GM18499 (cell line): ENCODE measurements at regions not wholly inside any gene's neighbourhood (a gene's known extent, or its start where the extent isn't known, plus 50 kb on each side); places are given as distances from the start of the nearest gene placed in this dataset.
"Not testable (repeated sequence)": the region's sequence is repeated elsewhere in the genome, so short reads cannot be mapped to it uniquely, and the experiment has no call there.

Experiments used
- ATAC-seq: cut with Tn5 transposase; IDR thresholded peaks from one replicate; pipeline ENCODE4 v1.9.1; 2021; ENCODE audit warnings: moderate number of reproducible peaks; ENCODE audit not compliant: insufficient read depth, unreplicated experiment

DNA sequence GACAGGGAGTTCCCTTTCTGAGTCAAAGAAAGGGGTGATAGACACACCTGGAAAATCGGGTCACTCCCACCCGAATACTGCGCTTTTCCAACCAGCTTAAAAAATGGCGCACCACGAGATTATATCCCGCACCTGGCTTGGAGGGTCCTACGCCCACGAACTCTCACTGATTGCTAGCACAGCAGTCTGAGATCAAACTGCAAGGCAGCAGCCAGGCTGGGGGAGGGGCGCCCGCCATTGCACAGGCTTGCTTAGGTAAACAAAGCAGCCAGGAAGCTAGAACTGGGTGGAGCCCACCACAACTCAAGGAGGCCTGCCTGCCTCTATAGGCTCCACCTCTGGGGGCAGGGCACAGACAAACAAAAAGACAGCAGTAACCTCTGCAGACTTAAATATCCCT, 132.3 kb upstream of the ISL1 start:
- ATAC-seq = not testable (repeated sequence)

DNA sequence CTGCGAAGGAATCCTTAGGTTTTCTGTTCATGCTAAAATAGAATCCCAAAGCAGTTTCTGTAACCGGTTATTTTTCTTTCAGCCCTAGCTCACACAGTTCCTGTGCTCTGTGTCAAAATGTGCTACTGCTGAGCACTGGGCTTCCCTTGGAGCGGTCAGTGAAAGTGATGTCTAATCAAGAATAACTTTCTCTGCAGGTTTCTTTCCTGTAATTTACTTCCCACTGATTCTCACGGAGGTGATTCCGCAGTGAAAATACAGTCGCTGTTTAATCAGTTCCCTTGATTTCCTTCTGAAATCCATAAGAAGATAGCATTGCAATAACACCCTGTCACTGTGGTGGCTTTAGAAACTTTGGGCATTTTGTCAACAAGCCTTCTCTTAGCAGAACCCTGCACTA, 112.0 kb upstream of the ISL1 start:
- ATAC-seq = no peak

DNA sequence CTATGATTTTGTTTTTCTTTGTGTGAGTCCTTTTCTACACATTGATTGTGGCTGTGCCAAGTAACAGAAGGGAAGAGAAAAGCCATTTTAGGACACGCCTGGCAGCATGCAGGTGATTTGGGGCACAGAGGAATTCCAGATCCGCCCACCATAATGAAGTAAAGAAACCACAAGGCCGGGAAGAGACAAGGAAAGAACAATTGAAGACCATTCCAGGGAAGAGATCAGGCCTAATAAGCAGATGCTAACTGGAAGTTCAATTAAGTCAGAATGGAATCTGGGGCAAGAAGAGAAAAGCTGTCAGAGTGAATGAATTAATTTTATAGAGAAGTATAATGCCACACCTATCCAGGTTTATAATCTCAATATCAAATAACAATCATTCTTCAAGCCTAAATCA, 110.2 kb upstream of the ISL1 start:
- no peak for ATAC-seq

DNA sequence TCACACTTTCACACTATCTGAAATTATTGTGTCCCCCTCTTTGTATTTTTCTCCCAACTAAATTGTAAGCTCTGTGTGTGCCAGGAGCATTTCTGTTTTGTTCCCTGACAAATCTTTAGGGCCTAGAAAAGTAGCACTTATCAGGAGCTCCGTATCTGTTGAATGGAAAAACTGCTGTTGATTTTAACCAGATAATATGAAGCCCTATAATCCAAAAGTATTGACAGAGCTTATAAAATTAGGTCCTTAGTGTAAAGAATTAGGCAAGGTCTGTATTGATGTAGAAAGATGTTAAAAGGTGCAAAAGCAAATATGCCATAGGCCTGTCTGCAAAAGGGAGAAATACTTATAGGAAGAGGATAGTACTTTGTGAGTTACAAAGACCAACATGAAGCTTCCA, 109.4 kb upstream of the ISL1 start:
- no peak for ATAC-seq

DNA sequence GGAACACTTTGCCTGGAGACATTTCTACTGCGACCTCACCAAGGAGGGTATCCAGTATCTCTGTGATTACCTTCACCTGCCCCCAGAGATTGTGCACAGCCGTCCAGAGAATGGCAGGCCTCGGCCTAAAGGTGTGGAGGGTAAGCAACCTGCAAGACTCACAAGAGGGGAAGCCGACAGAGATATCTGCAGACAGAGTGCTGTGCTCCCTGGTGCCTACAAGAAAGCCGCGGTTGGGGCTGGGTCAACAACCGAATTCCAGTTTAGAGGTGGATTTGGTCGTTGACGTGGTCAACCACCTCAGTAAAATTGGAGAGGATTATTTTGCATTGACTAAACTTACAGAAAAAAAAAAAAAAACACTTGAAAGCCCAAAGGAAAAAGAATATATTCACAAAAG, 107.8 kb upstream of the ISL1 start:
- ATAC-seq = no peak

DNA sequence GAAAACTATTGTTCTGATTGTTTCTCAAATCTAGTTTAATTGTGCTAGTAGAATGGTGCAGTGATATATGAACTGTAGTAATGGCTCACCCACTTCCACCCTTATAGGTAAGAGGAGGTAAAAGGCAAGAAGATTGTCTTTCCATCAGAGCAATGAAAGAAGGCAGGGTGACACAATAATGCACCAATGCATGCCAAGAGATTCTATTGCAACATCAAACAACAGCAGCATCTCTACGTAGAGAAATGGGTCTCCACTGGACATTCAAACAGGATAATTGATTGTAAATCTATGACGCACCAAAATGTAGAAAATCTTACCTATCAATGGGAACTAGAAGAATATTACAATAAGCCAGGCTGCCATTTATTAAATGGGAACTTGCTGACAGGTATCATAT, 107.0 kb upstream of the ISL1 start:
- no peak for ATAC-seq

DNA sequence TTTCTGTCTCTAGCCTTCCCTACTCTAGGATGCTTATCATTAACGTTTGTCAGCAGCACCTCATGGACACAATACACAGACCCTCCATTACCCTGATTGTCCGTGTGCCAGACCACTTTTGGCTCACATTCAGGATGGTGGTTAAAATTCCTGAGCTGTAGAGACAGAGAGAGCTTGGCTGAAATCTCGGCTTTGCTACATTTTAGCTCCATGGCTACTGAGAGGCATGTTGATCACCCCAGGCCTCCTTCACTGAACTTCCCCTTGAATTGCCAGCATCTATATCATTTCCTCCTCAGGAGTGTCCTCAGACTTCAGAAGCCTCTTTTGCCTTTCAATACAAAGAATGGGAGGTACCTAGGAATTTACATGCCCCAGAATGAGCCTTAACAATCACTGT, 104.7 kb upstream of the ISL1 start:
- ATAC-seq = no peak

DNA sequence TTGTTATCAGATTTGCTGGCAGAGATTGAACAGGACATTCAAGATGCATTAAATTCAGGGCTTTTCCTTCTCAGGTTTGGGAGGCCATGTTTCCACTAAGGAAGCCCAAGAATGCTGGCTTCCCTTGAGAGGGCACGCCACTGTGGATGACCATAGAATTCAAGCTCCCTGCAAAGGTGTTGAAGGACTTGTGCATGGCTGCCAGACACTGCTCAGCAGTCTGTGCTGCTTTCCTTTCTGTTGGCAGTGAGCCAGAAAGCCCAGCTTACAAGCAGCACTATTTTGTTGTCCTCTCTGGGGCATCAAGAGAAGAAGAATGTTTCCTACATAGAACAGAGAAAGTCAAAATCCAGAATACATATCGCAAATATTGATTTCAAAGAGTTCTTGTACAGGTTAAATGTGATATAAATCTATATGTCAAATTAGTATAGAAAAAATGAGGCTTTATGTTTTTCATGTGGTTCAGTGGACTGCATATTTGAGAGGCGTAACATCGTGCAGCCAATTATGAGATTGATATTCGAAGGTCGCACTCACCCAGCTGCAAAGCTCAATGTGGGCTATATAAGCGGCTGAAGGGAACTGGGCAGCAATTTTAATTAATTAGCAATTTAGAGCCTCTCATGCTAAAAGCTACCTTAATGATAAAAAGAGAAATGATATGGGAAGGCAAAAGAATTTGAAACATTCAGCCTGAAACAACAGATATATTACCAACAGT, 103.1 kb upstream of the ISL1 start:
- no peak for ATAC-seq

DNA sequence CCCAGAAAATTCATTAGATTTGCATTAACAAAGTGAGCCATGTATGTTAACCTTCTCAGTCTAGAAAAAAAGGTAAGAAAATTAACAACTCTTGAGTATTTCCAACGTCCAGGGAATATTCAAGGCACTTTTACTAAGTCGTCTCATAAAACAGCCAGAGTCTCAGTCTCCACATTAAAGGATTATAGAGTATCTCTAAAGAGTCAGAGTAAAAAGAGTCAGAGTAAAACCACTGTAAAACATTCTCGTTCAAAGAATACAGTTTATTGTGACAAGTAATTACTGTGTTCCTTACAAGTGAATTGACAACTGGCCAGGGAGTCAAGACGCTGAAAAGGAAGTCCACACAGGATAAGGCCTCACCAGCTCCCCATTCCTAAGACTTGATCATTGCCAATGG, 97.2 kb upstream of the ISL1 start:
- ATAC-seq = no peak

DNA sequence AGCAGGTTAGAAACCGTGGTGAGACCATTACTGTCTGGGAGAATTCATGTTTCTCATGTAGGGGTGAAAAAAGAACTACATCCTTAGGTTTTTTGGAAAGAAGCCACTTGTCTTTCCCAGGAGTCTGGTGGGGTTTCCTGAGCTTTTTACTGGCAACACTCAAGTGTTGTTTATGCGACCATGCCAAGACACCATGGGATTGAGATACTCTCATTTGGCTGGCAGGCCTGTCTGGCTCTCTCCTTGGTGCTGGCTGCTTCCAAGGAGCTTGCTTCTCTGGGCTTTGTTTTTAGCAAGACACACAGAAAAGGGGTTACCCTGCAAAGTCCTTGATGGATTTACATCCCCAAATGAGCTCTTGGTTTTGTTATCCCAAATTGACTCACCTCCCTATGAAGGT, 80.9 kb upstream of the ISL1 start:
- no peak for ATAC-seq

DNA sequence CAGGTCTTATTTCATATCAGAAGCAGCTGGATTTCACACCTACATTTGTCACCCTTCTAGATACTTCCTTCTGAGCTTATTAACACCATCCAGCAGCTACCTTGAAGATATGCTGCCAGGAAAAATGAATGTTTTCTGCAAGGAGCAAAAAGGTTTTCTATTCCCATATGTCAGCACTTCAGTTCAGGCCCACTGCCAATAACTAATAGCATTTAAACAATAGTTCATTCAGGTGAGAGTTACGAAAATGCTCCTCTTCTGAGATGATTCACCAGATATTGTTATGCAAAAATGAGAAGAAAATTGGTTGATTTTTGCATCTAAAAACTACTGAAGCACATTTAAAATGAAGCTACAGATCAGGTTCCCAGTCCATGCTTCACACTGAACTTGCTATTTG, 56.4 kb upstream of the ISL1 start:
- ATAC-seq = no peak
